GM10266 (cell line): ENCODE measurements at regions not wholly inside any gene's neighbourhood (a gene's known extent, or its start where the extent isn't known, plus 50 kb on each side); places are given as distances from the start of the nearest gene placed in this dataset.

Experiments used
- DNase-seq: peaks from one replicate; pipeline ENCODE4 v3.0.0; 2012; ENCODE audit errors: extremely low spot score
- TF ChIP-seq, protein P1 (sequence below): IDR thresholded peaks from 2 replicates; pipeline ENCODE4 v1.5.1; 2012; ENCODE audit warnings: mild to moderate bottlenecking, low read depth; ENCODE audit not compliant: control insufficient read depth, insufficient read depth; ENCODE audit errors: missing control alignments

DNA sequence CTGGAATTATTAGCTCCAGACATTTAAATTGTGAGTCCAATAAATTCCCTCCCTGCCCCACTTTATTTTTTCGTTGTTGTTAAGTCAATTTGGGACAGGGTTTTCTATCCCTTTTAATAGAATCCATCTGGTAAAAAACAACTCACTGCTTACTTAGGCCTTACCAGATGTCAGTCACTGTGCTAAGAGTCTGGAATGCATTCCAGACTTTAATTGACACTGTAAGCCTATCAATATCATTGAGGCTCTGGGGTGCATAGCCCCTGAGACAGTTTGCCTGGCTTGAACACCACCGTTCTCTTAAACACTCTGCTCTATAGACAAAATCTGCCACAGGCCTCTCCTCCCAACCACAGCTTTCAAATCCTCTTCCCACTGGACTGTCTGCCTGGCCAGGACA is 175.9 kb downstream of the NSG2 start:
- TF ChIP-seq, protein P1, sequence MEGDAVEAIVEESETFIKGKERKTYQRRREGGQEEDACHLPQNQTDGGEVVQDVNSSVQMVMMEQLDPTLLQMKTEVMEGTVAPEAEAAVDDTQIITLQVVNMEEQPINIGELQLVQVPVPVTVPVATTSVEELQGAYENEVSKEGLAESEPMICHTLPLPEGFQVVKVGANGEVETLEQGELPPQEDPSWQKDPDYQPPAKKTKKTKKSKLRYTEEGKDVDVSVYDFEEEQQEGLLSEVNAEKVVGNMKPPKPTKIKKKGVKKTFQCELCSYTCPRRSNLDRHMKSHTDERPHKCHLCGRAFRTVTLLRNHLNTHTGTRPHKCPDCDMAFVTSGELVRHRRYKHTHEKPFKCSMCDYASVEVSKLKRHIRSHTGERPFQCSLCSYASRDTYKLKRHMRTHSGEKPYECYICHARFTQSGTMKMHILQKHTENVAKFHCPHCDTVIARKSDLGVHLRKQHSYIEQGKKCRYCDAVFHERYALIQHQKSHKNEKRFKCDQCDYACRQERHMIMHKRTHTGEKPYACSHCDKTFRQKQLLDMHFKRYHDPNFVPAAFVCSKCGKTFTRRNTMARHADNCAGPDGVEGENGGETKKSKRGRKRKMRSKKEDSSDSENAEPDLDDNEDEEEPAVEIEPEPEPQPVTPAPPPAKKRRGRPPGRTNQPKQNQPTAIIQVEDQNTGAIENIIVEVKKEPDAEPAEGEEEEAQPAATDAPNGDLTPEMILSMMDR = no peak

DNA sequence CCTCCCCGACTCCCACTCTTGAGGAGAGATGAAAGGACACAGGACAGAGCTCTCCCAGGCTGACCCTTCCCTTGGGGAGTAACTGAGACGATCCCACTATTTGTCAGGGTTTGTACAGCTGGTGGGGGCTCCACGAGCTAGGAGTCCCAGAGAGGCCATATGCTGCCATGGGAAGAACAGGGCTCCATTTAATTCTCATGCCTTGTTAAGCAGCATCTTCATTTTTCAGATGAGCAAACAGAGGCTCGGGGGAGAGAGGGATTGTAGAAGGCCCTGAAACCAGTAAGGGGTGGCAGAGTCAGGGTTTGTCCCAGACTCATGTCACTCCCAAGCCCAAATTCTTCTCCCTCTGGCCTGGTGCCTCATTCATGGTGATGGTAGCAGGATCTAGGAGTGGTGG is 176.4 kb downstream of the NSG2 start:
- no peak for DNase-seq
- TF ChIP-seq, protein P1 = no peak

More for the DNA sequence above, 175.9 kb downstream of the NSG2 start:
- DNase-seq = no peak

DNA sequence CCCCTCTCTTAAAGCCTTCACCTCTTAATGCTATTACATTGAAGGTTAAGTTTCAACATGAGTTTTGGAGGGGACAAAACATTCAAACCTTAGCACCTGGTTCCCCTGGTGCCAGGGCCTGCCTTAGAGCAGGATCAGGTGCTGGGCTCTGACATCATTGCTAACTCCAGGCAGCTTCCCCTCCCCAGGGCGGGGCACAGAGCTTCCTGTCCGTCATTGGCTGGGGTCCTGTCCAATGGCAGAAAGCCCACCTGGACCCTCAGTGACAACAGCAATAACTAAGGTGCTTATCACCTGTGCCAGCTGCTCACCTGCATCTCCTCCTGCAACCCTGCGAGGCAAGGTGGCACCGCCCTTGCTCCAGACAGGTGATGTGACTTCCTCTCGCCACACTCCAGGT is 177.4 kb downstream of the NSG2 start:
- TF ChIP-seq, protein P1 = no peak
- no peak for DNase-seq

DNA sequence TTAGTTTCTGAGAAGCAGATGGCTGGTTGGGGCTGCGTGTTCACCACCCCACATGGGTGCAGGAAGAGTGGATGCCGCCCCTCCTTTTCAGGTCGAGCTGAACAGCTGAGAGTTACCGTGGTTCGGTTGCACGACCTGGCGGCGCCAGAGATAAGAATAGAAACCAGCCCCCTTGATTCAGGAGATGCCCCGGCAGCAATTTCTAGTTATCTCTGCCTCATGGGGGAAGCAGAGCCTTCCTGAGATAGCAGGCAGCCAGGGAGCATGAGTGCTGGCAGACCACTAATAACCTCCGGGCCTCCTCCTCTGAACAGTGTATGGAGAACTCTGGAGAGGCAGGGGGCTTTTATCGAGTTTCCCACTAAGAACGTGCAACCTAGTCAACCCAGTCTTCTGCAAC is 177.8 kb downstream of the NSG2 start:
- no peak for DNase-seq
- TF ChIP-seq, protein P1 = no peak

DNA sequence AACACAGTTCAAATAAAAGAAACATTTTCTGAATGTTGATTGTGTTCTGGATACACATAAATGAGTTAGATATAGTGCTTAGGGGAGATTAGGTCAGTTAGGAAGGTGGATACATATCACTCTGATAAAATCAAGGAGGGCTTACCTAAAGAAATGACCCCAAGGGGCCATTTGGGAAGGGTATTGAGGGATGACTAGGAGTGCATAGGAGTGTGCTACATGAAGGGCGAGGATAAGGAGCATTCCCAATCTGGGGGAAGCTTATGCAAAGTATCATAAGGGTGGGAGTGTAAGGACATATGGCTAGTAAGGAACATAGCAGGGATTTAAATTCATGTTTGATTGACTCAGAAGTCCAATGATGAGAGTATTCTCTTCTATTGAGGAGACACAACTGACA is 183.6 kb downstream of the NSG2 start:
- DNase-seq = no peak
- TF ChIP-seq, protein P1 = no peak

DNA sequence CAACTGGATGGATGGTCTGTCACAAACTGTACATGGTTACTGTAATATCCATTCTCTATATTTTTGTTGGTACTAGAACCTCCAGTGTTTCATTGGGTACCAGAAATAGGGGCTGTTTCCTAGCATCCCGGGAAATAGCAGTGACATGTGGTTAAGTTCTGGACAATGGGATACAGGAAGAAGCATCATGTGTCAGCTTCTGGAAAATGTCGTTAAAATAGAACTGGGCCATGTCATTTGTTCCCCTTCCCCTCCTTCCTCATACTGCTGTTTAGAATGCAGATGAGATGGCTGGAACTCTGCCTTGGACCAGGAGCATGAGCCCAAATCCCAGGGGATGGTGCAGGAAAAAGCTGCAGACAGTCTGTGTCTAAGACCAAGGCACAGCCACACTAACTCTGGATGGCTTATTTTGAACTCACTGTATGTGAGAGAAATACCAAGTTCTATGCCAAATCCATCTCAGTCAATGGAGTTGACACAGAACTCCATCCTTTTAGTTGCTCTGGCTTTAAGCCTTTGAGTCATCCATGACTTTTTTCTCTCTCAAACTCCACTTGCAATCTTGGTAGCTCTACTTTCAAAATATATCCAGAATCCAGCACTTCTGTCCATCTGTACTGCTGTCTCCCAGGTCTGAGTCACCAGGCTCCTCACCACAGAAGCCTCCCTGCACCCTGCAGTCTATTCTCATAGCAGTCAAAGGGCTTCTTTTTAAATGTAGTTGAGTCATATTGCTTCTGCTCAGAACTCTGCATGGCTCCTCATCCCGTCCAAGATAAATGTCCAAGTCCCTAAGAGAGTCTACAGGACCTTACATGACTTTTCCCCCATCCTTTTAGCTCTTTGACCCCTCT is 184.2 kb downstream of the NSG2 start:
- DNase-seq = no peak

More for the DNA sequence above, 184.2 kb downstream of the NSG2 start:
- TF ChIP-seq, protein P1 = no peak
